Islet of Langerhans (tissue), 1 donor: ENCODE measurements at regions not wholly inside any gene's neighbourhood (a gene's known extent, or its start where the extent isn't known, plus 50 kb on each side); places are given as distances from the start of the nearest gene placed in this dataset.
A peak's percentile ranks its signal among the peaks of the same experiment; 100 is the strongest.
"Not testable (repeated sequence)": the region's sequence is repeated elsewhere in the genome, so short reads cannot be mapped to it uniquely, and the experiment has no call there.

ENCODE experiments used
- FAIRE-seq: peaks from one replicate; lab custom pipeline; 2011; peaks lifted over from hg19 to GRCh38; lab: Jason Lieb, UNC

DNA sequence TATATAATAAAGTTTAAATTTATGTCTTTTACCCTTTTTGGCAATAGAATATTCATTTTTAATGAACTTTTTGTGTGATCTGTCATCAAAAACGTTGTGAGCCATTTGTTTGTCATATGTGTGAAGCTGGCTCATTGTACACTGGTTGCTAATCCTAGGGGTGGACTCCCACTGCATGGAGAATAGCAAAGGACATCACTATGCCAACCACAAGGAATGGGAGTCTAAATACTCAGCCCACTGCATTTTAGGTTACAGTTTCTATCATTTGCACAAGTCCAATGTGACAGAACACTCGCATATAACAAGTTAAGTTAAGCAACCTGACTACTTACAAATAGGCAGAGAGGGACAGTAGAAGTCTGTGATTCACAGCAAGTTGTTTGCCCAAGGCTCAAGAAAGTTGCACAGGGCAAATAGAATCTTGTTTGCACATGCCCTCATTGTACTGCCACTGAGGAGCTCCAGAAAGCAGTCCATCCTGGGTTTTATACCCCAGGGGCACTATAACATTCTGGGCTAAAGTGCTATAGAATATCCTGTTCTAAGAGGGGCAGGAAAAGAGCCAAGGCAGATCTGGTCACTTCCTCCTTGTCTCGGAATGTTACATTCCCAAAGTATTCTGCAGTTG, 545.9 kb upstream of the GCFC2 start:
- FAIRE-seq = no peak

- FAIRE-seq = no peak
Measured at GRCh38 chr2:76252704-76253103, 542.0 kb upstream of the GCFC2 start.

DNA sequence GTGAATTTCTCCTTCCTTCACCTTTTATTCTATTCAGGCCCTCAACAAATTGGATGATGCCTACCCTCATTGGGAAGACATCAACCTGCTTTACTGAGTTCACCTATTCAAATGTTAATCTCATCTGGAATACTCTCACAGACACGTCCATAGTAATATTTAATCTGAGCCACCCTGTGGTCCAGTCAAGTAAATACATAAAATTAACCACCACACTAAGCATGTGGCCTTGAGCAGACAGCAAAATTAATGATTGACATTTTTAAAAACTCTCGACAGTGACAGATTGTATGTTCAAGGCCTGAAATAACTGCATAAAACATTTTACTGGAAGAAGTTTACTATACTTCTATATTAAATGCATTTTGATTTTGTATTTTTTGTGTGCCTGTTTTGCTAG, 540.6 kb upstream of the GCFC2 start:
- no peak for FAIRE-seq

DNA sequence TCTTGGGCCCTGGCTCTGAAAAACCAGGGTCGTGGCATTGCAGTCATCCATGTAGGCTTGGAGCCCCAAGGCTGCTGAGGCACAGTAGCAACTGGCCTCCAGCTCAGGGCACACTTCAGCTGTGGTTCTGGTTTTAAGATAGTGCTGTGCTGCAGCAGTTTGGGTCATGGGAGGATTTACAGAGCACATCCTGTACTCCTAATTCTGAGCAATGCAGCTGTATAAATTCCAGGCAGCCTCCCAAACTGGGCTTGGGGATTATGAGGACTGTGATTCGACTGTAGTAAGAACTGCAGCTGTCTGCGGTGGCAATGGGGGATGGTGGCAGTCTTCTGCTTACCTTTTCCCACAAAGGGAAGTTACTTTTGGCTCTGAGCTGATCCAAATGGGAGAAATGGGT, 536.3 kb upstream of the GCFC2 start:
- FAIRE-seq = no peak

- FAIRE-seq = no peak
Measured at GRCh38 chr2:76211991-76212985, 501.6 kb upstream of the GCFC2 start.

DNA sequence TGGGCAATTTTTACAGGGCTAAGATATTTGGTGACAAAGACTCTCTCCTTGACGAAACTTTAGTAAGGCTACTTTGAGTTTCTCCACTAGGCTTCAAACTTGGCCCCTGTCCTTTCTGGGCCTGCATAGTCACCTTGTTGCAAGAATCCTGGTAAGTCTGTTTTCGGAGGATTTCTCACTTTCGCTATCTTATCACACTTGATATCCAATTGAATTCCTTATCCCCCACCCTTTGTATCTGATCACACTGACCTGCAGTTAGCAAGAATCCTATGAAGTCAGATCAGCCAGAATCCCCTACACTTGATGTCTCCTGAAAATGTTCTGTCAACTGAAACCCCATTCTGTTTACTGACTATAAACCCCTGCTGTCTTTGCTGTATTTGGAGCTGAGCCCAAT, 499.8 kb upstream of the GCFC2 start:
- FAIRE-seq = no peak

DNA sequence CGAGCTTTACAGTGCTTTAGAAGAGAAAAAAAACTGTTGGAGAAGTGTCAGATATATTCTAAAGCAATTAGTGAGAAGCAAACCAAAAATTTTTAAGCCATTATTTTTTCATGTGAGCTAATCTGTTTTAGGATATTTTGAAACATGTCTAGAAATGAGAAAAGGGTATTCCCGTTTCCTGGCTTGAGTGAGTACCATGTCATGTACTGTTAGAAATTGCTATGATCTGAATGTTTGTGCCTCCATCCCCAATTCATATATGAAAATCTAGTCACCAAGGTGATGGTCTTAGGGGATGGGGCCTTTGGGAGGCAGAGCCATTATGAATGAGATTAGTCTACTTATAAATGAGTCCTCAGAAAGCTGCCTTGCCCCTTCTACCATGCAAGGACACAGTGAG, 493.3 kb upstream of the GCFC2 start:
- no peak for FAIRE-seq

GRCh38 chr2:76202866-76203265, 492.2 kb upstream of the GCFC2 start:
- no peak for FAIRE-seq

DNA sequence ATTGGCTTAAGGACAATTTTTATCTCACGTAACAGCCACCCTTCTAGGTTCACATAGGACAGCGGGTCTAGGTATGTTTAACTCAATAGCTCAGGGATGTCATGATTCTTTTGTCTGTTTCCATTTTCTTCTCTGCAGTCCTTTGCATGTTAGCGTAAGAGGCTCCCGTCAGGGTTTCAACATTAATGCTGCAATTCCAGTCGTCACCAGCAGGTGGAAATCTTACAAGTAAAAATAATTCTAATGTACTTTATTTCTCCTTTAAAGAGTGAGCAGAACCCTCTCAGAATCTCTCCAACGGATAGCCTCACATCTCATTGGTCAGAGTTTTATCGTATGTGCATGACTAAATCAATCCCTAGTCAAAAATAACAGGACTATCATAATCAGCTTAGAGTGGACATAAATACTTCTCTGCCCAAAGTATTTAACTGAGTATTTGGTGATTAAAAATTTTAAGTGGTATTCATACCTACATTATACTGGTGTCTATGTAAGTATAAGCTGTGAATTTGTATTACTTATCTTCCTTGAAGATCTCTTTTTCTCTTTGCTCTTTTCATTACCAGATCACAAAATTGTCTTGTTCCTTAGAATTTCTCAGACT, 487.2 kb upstream of the GCFC2 start:
- FAIRE-seq = peak; percentile 93

DNA sequence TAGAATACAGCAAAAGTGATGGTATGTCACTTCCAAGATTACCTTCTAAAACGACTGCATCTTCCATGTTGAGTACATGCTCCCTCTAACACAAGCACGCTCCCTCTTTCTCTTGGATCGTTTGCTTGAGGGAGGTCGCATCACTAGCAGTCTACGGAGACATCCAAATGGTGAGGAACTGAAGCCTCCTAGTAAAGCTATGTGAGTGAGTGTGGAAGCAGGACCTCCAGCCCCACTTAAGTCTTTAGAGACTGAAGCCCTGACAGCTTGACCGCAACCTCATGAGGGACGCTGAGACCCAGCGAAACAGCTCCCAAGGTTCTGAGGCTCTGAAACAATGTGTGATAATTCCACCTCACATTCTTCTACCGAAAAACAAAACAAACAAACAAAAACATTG, 486.7 kb upstream of the GCFC2 start:
- no peak for FAIRE-seq

GRCh38 chr2:76194031-76194775, 483.5 kb upstream of the GCFC2 start:
- FAIRE-seq = no peak

DNA sequence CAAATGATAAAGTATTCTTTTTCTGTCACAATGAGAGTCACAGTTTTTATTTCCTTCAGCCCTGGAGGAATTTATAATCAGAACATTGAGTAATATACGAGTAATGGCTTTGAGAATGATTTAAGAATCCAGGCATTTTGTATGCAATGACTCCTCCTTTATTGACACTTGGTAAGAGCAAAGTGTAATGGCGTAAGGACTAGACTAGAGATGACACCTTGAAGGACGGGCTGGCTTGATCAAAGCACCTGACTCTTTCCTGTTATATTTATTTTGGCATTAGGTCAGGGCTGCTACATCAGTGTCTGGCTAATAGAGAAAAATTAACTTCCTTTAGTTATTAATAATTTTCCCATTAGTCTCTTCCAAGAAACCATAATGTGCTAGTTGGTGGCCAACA, 482.4 kb upstream of the GCFC2 start:
- peak; percentile 27 for FAIRE-seq

DNA sequence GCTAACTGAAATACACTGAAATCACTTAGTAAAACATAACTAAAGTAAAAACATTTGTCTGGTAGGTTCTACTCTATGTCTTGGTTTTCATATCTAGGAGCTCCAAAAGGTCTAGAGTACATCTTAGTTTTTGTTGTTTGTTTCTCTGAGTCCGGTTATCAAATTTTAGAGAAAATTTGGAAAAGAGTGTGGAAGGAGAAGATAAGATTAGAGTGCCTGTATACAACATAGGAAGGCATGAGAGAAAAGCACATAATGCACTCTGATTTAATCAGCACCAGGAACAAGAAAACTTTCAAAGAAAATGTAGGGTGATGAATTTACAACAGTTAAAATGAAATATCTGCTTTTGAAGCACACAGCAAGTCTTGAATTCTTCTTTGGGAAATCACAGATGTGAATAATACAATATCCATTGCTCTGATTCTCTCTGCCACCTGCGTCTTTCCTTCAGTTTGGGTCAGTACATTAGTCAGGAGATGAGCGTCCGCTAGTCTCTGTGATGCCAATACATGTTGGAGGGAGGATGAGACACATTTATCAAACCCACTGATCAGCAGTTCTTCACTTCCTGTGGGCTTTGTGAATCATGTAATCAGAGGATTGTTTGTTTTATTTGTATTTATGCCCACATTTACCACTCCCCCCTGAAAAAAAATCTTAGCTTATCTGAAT, 477.8 kb upstream of the GCFC2 start:
- FAIRE-seq = no peak

GRCh38 chr2:76187415-76187814, 476.7 kb upstream of the GCFC2 start:
- no peak for FAIRE-seq

DNA sequence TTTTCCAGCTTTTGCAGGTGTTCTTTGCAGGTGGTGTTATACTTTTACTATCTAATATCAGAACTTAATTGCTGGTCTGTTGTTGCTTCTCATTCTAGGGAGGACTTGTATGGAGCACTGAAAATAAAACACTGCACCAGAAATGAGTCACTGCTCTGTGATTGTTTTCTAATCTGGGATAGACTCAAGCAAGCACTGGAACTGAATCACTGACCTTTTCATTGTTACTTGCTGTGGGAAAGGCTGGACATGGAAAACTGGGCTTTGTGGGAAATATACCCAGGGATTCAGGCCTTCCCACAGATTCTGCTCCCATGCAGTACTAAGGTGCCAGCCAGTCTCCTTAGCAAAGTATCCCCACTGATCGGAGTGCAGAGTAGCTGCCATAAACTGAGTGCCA, 470.0 kb upstream of the GCFC2 start:
- FAIRE-seq = no peak

DNA sequence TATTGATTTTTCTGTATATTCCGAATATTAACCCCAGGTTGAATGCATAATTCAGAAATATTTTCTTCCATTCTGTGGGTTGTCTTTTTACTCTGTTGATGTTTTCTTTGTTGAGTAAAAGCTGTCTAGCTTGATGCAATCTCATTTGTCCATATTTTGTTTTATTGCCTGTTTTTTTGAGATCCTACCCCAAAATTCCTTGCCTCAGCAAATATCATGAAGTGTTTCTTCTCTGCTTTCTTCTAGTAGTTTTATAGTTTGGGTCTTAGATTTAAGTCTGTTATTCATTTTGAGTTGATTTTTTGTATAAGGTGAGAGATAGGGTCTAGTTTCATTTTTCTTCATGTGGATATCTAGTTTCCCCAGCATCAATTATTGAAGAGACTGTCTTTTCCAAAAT, 467.9 kb upstream of the GCFC2 start:
- FAIRE-seq = no peak

- FAIRE-seq = no peak
Measured at GRCh38 chr2:76175295-76175694, 464.6 kb upstream of the GCFC2 start.

GRCh38 chr2:76174505-76174904, 463.8 kb upstream of the GCFC2 start:
- FAIRE-seq = no peak

GRCh38 chr2:76173206-76173605, 462.5 kb upstream of the GCFC2 start:
- not testable (repeated sequence) for FAIRE-seq

- FAIRE-seq = not testable (repeated sequence)
Measured at GRCh38 chr2:76172154-76172595, 461.5 kb upstream of the GCFC2 start.

DNA sequence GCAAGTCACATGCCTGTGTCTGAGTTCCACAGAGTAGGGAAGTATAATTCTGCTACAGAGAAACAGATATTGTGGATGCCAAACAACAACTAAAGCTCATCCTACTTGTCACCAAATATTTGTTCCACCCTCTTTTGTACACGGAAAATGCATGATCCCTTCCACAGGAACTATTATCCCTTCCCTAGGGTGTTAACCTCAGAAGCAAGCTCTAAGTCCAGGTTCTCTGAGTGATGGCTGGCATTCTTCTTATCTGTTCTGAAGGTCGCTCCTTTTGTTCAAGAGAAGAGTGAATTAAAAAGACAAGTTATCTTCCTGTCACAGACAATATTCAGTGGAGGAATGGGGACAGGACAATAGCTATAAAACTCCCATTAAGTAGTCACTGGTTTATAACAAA, 460.1 kb upstream of the GCFC2 start:
- no peak for FAIRE-seq

DNA sequence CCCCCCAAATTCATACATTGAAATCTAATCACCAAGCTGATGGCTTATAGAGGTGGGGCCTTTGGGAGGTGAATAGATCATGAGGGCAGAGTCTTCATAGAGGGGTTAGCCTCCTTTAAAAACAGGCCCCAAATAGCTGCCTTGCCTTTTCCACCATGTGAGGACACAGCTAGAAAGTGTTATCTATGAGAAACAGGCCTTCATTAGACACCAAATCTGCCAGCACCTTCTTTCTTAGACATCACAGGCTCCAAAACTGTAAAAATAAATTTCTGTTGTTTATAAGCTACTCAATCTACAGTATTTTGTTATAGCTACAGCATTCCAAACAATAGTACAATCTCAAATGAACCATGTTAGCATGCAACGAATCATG, 459.3 kb upstream of the GCFC2 start:
- FAIRE-seq = no peak
